OCI-LY7 (cell line): ENCODE measurements at regions not wholly inside any gene's neighbourhood (a gene's known extent, or its start where the extent isn't known, plus 50 kb on each side); places are given as distances from the start of the nearest gene placed in this dataset.

ENCODE experiments used
- CTCF ChIP-seq: fragments of 200-600 bp; sonication (generic); conservative IDR thresholded peaks from 2 replicates; pipeline ENCODE4 v1.5.1; 2014; ENCODE audit warnings: mild to moderate bottlenecking, antibody characterized with exemption, low read length, moderate library complexity, mixed read lengths
- EZH2phosphoT487 ChIP-seq: fragments of 200-600 bp; sonication (generic); IDR thresholded peaks from 2 replicates; pipeline ENCODE4 v1.6.1; 2018; ENCODE audit warnings: low read depth, borderline replicate concordance, mild to moderate bottlenecking, mixed run types, antibody characterized with exemption, low read length, moderate library complexity, mixed read lengths

GRCh38 chr2:235283246-235283645, 210.6 kb upstream of the AGAP1 start:
- no peak for TF ChIP-seq CTCF
- no peak for TF ChIP-seq EZH2phosphoT487
